OCI-LY1 (cell line): ENCODE measurements at regions not wholly inside any gene's neighbourhood (a gene's known extent, or its start where the extent isn't known, plus 50 kb on each side); places are given as distances from the start of the nearest gene placed in this dataset.

ENCODE experiments used
- EZH2 ChIP-seq: fragments of 200-600 bp; sonication (generic), shearing (Covaris generic); IDR thresholded peaks from 2 replicates; pipeline ENCODE4 v1.8.0; 2017; ENCODE audit warnings: borderline replicate concordance, mixed run types, mild to moderate bottlenecking, antibody characterized with exemption, low read length, moderate library complexity, mixed read lengths
- TF ChIP-seq, protein P1 (sequence below): fragments of 200-600 bp; sonication (generic), shearing (Covaris generic); IDR thresholded peaks from 2 replicates; pipeline ENCODE4 v1.5.1; 2017; ENCODE audit warnings: mild to moderate bottlenecking, antibody characterized with exemption, low read length, moderate library complexity, mixed read lengths

DNA sequence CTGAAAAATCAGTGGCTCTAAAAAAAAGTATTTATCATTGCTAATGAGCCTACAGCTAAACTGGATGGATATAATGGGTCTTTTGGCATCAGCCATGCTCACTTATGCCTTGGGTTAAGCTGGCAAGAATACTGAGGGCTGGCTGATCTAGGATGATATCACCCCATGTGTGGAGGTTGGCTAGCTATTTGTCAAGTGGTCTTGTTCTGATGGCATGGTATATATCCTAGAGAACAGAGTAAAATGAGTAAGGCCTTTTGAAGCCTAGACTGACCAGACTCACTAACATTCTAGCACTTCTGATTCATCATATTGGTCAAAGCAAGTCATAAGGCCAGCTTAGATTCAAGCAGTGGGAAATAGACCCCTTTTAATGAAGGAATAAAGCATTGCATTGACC, 383.0 kb downstream of the SLITRK1 start:
- TF ChIP-seq, protein P1, sequence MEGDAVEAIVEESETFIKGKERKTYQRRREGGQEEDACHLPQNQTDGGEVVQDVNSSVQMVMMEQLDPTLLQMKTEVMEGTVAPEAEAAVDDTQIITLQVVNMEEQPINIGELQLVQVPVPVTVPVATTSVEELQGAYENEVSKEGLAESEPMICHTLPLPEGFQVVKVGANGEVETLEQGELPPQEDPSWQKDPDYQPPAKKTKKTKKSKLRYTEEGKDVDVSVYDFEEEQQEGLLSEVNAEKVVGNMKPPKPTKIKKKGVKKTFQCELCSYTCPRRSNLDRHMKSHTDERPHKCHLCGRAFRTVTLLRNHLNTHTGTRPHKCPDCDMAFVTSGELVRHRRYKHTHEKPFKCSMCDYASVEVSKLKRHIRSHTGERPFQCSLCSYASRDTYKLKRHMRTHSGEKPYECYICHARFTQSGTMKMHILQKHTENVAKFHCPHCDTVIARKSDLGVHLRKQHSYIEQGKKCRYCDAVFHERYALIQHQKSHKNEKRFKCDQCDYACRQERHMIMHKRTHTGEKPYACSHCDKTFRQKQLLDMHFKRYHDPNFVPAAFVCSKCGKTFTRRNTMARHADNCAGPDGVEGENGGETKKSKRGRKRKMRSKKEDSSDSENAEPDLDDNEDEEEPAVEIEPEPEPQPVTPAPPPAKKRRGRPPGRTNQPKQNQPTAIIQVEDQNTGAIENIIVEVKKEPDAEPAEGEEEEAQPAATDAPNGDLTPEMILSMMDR, result no peak
- no peak for TF ChIP-seq EZH2
